Lung (tissue), 11 donors: ENCODE measurements at regions not wholly inside any gene's neighbourhood (a gene's known extent, or its start where the extent isn't known, plus 50 kb on each side); places are given as distances from the start of the nearest gene placed in this dataset.

ENCODE experiments used
- ATAC-seq: fragments of 200-7000 bp; cut with Tn5 transposase; one replicate; pipeline ENCODE4 v1.9.1; 2020; ENCODE audit warnings: moderate number of reproducible peaks; ENCODE audit not compliant: insufficient read depth, low FRiP score
- DNase-seq, 3 donors: peaks; one replicate each; pipeline ENCODE4 v3.0.0-alpha.2; 2013 to 2017
- H3K27ac ChIP-seq, 2 donors: one replicate each; pipeline ENCODE4 v1.5.1; 2013; ENCODE audit warnings: mild to moderate bottlenecking in 2 of 2, moderate library complexity in 2 of 2, control low read depth in 1 of 2, inconsistent platforms in 1 of 2, low read depth in 1 of 2, low read length in 1 of 2
- H3K27me3 ChIP-seq, 3 donors: one replicate each; pipeline ENCODE4 v1.5.1; 2013; ENCODE audit warnings: low read length in 2 of 3; ENCODE audit not compliant: control insufficient read depth in 3 of 3, insufficient read depth in 3 of 3
- H3K36me3 ChIP-seq, 4 donors: one replicate each; pipeline ENCODE4 v1.5.1; 2013; ENCODE audit warnings: low read length in 4 of 4, mild to moderate bottlenecking in 1 of 4, moderate library complexity in 1 of 4; ENCODE audit not compliant: control insufficient read depth in 4 of 4, insufficient read depth in 4 of 4
- H3K4me1 ChIP-seq, 5 donors: one replicate each; pipeline ENCODE4 v1.5.1; 2013; ENCODE audit warnings: low read length in 5 of 5, mild to moderate bottlenecking in 2 of 5, moderate library complexity in 1 of 5; ENCODE audit not compliant: control insufficient read depth in 5 of 5, insufficient read depth in 5 of 5
- H3K4me3 ChIP-seq: one replicate; pipeline ENCODE4 v1.5.1; 2013; ENCODE audit warnings: mild to moderate bottlenecking, control low read depth, moderate library complexity
- H3K9ac ChIP-seq, 2 donors: one replicate each; pipeline ENCODE4 v1.5.1; 2013; ENCODE audit warnings: low read length in 2 of 2, control low read depth in 1 of 2; ENCODE audit not compliant: insufficient read depth in 1 of 2
- H3K9me3 ChIP-seq, 4 donors: one replicate each; pipeline ENCODE4 v1.5.1; 2013; ENCODE audit warnings: low read length in 3 of 4, mild to moderate bottlenecking in 1 of 4, moderate library complexity in 1 of 4; ENCODE audit not compliant: control insufficient read depth in 4 of 4, insufficient read depth in 3 of 4
- CTCF ChIP-seq: IDR thresholded peaks from 2 replicates; pipeline ENCODE4 v1.5.1; 2012; ENCODE audit warnings: mild to moderate bottlenecking; ENCODE audit errors: control extremely low read depth, extremely low read depth
- WGBS, 2 donors: extraction: QIAGEN DNeasy Blood & Tissue Kit; methylation state at CpG; one replicate each; pipeline ENCODE4 v1.1.7; 2013; 5-methylcytosine and 5-hydroxymethylcytosine counted together
- donor health status: control.
- donor health status: control.
- donor health status: Bipolar disorder and iron deficiency.
- donor health status: healthy.
- donor health status: DM: yes; HTN: yes; CAD: no.

GRCh38 chr1:63010913-63011660 lies 227.2 kb downstream of the ATG4C start:
- Histone ChIP-seq H3K9ac (no peak overlapping the region), H3K27me3 (no peaks in the 10 kb centered on the region), H3K9me3 (no peaks in the 10 kb centered on the region), H3K4me1 (no peaks in the 10 kb centered on the region), H3K36me3 (no peaks in the 10 kb centered on the region), H3K4me3 (no peak overlapping the region), H3K27ac (no peak overlapping the region)
- 66 to 79% methylated on average over 8 of the region's 8 CpGs for WGBS, 2 donors
- DNase-seq (peak in 2 of 3 donors; percentile 2 to 10), ATAC-seq (no peak)
- no peak for TF ChIP-seq CTCF

GRCh38 chr1:63012339-63012738 lies 228.4 kb downstream of the ATG4C start:
- H3K4me1 ChIP-seq: no peaks in the 10 kb centered on the region
- H3K9me3 ChIP-seq: no peaks in the 10 kb centered on the region
- ATAC-seq (no peak), DNase-seq (no peak)
- H3K36me3 ChIP-seq: no peaks in the 10 kb centered on the region
- H3K9ac ChIP-seq: no peak overlapping the region
- H3K4me3 ChIP-seq: no peak overlapping the region
- H3K27me3 ChIP-seq: peaks cover 0 to 2% (median 0%) of the 10 kb centered on the region in 3 donors
- 54 to 72% methylated on average over 6 of the region's 6 CpGs for WGBS, 2 donors
- TF ChIP-seq CTCF: no peak
- no peak overlapping the region for H3K27ac ChIP-seq

GRCh38 chr1:63014267-63014666 lies 230.3 kb downstream of the ATG4C start:
- peaks cover 0 to 2% (median 0%) of the 10 kb centered on the region in 3 donors for H3K27me3 ChIP-seq
- no peak overlapping the region for H3K4me3 ChIP-seq
- no peaks in the 10 kb centered on the region for H3K4me1 ChIP-seq
- ATAC-seq: no peak
- WGBS, 2 donors: 97% methylated on average over 2 of the region's 2 CpGs
- H3K9ac ChIP-seq: no peak overlapping the region
- H3K27ac ChIP-seq: no peak overlapping the region
- no peaks in the 10 kb centered on the region for H3K36me3 ChIP-seq
- H3K9me3 ChIP-seq: no peaks in the 10 kb centered on the region
- TF ChIP-seq CTCF: no peak
- DNase-seq: no peak

- no peaks in the 10 kb centered on the region for H3K36me3 ChIP-seq
- H3K9me3 ChIP-seq: no peaks in the 10 kb centered on the region
- peaks cover 0 to under 1% (median 0%) of the 10 kb centered on the region in 3 donors for H3K27me3 ChIP-seq
- H3K4me1 ChIP-seq: no peaks in the 10 kb centered on the region
- no peak for DNase-seq
- no peak for ATAC-seq
- H3K4me3 ChIP-seq: no peak overlapping the region
- no peak overlapping the region for H3K9ac ChIP-seq
- WGBS, 2 donors: 32 to 43% methylated on average over 2 of the region's 2 CpGs
- H3K27ac ChIP-seq: no peak overlapping the region
- no peak for TF ChIP-seq CTCF
Measured at GRCh38 chr1:63022319-63022718, 238.4 kb downstream of the ATG4C start.
